Fibroblast of mammary gland (primary cell): ENCODE measurements at regions not wholly inside any gene's neighbourhood (a gene's known extent, or its start where the extent isn't known, plus 50 kb on each side); places are given as distances from the start of the nearest gene placed in this dataset.
A peak's percentile ranks its signal among the peaks of the same experiment; 100 is the strongest.
"Not testable (repeated sequence)": the region's sequence is repeated elsewhere in the genome, so short reads cannot be mapped to it uniquely, and the experiment has no call there.

Source experiments
- DNase-seq: peaks from one replicate; pipeline ENCODE4 v3.0.0-alpha.2; 2010; ENCODE audit warnings: low read depth
- H3K4me3 ChIP-seq: 2 replicates; pipeline ENCODE4 v1.5.1; 2011; ENCODE audit warnings: low read depth, mild to moderate bottlenecking, low read length, moderate library complexity; ENCODE audit not compliant: control insufficient read depth
- TF ChIP-seq, protein P1 (sequence below): conservative IDR thresholded peaks from 2 replicates; pipeline ENCODE4 v1.5.1; 2011; ENCODE audit warnings: low read depth, low read length, inconsistent platforms; ENCODE audit not compliant: control insufficient read depth, insufficient read depth

DNA sequence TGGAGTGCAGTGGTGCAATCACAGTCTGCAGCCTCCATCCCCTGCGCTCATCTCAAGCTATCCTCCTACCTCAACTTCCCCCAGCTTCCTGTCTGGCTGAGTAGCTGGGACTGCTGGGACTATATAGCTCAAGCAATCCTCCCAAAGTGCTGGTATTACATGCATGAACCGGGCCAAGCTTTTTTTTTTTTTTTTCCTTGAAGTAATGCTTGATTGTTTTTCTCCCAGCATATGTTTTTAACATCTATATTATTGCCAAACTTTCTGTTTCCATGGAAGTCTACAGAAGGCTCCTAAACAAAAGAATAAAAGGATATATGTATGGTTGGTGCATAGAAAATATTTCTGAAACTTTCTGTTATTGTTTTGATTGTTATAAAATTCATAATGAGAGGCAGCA, 853.6 kb downstream of the KCNA4 start:
- no peak for DNase-seq
- TF ChIP-seq, protein P1, sequence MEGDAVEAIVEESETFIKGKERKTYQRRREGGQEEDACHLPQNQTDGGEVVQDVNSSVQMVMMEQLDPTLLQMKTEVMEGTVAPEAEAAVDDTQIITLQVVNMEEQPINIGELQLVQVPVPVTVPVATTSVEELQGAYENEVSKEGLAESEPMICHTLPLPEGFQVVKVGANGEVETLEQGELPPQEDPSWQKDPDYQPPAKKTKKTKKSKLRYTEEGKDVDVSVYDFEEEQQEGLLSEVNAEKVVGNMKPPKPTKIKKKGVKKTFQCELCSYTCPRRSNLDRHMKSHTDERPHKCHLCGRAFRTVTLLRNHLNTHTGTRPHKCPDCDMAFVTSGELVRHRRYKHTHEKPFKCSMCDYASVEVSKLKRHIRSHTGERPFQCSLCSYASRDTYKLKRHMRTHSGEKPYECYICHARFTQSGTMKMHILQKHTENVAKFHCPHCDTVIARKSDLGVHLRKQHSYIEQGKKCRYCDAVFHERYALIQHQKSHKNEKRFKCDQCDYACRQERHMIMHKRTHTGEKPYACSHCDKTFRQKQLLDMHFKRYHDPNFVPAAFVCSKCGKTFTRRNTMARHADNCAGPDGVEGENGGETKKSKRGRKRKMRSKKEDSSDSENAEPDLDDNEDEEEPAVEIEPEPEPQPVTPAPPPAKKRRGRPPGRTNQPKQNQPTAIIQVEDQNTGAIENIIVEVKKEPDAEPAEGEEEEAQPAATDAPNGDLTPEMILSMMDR: no peak
- H3K4me3 ChIP-seq: no peak overlapping the region

DNA sequence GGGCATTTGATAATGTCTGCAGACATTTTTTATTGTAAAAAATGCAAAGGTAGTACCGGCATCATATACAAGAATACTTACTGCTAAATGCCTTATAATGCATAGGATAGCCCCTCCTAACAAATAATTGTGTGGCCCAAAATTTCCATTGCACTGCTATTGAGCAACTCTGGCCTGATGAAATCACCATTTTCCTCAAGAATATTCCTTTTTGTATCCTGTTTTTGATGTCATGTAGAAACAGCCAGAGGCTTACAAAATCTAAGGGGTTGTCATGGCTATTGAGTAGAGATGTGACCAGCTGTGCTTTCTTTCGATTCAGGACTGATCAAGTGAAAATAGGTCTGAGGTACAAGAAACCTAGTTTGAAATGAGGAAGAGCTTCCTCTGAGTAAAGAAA, 854.3 kb downstream of the KCNA4 start:
- DNase-seq: peak; percentile 4
- TF ChIP-seq, protein P1: no peak

DNA sequence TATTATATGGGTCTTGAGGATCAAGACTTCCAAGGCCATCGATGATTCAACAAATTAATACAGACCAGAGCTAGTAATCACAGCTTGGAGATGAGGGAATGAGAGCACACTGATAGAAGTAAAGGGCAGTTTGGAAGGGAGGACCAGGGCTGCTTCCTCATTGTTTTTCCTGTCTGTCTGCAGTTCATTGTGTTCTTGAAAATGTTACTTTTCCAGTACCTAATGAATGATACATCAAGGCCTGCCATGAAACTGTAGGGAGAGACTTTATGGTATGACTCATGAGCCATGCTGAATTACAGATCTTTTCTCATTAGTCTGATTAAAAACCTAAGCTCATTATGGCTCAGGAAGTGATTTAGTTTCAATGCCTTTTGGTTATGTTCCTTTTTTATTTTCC, 855.6 kb downstream of the KCNA4 start:
- DNase-seq: peak; percentile 2
- H3K4me3 ChIP-seq: no peak overlapping the region
- TF ChIP-seq, protein P1: no peak

More for the DNA sequence above, 854.3 kb downstream of the KCNA4 start:
- no peak overlapping the region for H3K4me3 ChIP-seq

DNA sequence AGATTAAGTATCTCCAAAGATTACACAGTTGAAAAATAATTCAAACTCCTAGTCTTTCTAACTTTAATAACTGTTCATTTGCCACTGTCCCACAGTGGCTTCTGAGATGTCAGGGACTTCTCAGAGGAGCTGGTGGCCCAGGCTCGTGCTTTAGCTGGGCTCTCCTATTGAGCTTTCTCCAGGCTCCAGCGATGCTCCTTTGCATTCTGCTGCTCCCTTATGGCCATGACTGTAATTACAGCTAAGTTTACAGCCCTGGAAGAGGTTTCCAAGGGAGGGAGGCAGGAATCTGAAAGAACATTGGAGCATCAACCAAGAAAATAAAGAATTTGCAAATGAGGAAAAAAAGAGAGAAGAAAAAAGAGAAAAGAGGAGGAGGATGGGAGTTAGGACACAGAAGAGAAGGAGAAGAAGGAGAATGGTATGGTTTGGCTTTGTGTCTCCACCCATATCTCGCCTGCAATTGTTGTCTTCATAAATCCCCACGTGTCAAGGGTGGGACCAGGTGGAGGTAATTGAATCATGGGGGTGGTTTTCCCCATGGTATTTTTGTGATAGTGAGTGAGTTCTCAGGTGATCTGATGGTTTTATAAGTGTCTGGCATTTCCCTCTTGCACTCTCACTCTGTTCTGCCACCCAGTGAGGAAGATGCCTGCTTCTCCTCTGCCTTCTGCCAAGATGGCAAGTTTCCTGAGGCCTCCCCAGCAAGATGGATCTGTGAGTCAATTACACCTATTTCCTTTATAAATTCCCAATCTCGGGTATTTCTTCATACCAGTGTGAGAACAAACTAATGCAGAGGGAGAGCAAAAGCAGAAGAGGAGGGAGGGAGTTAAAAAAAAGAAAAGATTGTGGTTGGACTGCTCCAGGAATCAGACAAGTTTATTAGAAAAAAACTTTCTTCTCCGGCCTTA, 857.0 kb downstream of the KCNA4 start:
- DNase-seq: peak; percentile 52
- no peak overlapping the region for H3K4me3 ChIP-seq
- TF ChIP-seq, protein P1: peak; percentile 69

DNA sequence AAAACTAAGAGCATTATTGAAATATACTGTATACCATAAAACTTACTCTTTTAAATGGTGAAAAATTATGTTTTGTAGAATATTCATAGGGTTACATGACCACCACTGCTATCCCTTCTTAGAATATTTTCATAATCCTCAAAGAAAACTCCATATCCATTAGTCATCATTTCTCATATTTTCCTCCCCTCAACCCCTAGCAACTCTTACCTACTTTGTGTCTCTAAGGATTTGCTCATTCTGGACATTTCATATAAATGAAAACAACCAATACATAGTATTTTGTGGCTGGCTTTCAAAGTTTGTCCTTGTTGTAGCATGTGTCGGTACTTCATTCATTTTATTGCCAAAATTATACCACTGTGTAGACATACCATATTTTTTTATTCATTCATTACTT, 863.8 kb downstream of the KCNA4 start:
- H3K4me3 ChIP-seq: no peak overlapping the region
- TF ChIP-seq, protein P1: no peak
- DNase-seq: no peak

DNA sequence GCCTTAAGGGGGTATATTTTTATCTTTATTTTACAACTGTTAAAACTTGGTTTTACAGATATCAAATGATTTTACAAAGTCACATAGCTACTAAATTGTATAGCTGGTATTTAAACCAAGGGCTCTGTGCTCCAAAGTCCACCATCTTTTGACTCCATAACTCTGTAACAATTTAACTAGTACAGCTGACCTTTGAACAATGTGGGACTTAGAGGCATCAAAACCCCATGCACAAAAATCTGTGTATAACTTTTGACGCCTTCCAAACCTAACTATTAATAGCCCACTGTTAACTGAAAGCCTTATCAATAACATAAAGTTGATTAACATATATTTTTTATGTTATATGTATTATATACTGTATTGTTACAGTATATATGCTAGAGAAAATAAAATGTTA, 874.3 kb downstream of the KCNA4 start:
- DNase-seq, H3K4me3 ChIP-seq: not testable (repeated sequence)

DNA sequence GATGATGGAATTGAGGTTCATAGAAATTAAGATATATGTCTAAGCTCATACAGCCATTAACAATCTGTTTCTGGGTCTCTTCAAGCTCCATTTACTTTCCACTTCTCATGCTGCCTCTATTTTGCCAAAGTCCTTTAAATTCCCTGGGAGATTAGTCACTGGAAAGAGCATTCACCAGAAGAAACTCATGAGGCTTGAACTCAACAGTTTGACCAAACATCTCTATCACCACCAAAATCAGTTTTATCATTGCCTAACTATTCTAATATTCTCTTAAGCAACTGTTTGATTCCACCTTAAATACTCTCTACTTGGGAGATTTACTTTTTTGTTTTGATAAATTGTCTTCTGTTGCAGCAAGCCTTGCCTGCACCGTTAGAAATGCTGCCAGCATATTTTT, 881.3 kb downstream of the KCNA4 start:
- TF ChIP-seq, protein P1: no peak
- H3K4me3 ChIP-seq: no peak overlapping the region
- DNase-seq: peak; percentile 2
